ENCODE measurements at regions not wholly inside any gene's neighbourhood (a gene's known extent, or its start where the extent isn't known, plus 50 kb on each side); places are given as distances from the start of the nearest gene placed in this dataset.

DNA sequence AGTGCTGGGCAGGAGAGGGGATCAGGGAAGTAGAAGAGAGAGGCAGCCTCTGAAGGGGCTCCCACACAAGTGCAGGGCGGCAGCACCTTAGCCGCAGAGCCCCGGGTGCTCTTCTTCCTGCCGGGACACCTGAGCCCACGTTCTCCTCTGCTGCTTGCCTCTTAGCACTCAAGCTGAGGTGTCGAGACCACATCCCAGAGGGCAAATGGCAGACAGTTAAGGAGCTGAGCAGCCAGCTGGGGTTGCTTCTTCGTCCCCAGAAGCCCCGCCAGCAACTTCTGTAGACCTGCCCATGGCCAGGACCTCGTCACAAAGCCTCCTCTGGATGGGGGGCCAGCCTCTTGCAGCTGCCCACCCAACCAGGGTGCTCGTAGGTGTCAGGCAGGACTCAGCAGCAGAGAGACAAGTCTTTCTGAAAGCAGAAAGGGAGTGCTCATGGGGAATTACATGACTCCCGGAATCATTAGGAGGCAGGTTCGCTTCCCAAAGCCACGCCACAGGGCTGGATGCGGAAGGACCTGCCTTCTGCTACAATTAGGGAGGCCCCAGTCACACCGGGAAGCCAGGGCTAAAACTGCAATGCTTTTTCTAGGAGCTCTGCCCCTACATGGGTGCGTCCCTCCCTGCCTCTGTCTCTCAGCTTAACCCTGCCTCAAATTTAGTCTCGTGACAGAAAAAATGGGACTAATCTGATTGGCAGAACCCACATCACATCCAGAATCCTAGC, 141.4 kb upstream of the RAB4A start:
- TF ChIP-seq CTCF (conservative IDR thresholded peaks at IDR 0.05; ENCODE audit: low read depth in 2 of 2), result no peak
- TF ChIP-seq, protein P1, sequence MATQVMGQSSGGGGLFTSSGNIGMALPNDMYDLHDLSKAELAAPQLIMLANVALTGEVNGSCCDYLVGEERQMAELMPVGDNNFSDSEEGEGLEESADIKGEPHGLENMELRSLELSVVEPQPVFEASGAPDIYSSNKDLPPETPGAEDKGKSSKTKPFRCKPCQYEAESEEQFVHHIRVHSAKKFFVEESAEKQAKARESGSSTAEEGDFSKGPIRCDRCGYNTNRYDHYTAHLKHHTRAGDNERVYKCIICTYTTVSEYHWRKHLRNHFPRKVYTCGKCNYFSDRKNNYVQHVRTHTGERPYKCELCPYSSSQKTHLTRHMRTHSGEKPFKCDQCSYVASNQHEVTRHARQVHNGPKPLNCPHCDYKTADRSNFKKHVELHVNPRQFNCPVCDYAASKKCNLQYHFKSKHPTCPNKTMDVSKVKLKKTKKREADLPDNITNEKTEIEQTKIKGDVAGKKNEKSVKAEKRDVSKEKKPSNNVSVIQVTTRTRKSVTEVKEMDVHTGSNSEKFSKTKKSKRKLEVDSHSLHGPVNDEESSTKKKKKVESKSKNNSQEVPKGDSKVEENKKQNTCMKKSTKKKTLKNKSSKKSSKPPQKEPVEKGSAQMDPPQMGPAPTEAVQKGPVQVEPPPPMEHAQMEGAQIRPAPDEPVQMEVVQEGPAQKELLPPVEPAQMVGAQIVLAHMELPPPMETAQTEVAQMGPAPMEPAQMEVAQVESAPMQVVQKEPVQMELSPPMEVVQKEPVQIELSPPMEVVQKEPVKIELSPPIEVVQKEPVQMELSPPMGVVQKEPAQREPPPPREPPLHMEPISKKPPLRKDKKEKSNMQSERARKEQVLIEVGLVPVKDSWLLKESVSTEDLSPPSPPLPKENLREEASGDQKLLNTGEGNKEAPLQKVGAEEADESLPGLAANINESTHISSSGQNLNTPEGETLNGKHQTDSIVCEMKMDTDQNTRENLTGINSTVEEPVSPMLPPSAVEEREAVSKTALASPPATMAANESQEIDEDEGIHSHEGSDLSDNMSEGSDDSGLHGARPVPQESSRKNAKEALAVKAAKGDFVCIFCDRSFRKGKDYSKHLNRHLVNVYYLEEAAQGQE (IDR thresholded peaks at IDR 0.05; ENCODE audit: unreplicated experiment), result no peak
- no peak for TF ChIP-seq JUNB (IDR thresholded peaks at IDR 0.05; ENCODE audit: unreplicated experiment)
- TF ChIP-seq POLR2AphosphoS5 (IDR thresholded peaks at IDR 0.05; ENCODE audit: low read depth), result no peak
- no peak for TF ChIP-seq EZH2 (IDR thresholded peaks at IDR 0.05; ENCODE audit: low read depth, unreplicated experiment)
- TF ChIP-seq NANOG (IDR thresholded peaks at IDR 0.05; ENCODE audit: borderline replicate concordance), result no peak
- no peak for TF ChIP-seq CREB1 (CRISPR knock-in tag; IDR thresholded peaks at IDR 0.05; ENCODE audit: low read depth)
- no peak for TF ChIP-seq ETS1 (IDR thresholded peaks at IDR 0.05)

All from GM23338 (cell line).